ENCODE measurements at regions not wholly inside any gene's neighbourhood (a gene's known extent, or its start where the extent isn't known, plus 50 kb on each side); places are given as distances from the start of the nearest gene placed in this dataset.

DNA sequence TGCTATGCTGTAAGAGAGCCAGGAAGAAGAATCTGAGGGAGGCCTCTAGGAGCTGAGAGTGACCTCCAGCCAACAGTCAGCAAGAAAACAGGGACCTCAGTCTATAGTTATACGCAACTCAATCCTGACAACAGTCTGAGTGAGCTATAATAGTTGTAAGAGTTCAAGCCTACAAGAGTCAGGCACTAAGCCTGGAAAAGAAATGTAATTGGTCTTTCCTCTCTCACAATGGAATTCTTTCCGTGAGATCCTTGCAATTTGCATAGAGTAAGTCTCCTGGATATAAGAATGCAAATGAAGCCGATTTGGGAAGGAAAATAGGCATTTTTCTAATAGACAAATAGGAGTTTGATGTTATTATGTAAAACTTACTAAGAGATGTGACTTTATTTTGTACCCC lies 1332.6 kb upstream of the CELF4 start:
- no peak for DNase-seq

- DNase-seq: no peak
These were observed 1330.0 kb upstream of the CELF4 start for GRCh38 chr18:38895560-38895959.

- no peak for DNase-seq
These were observed 1322.0 kb upstream of the CELF4 start for GRCh38 chr18:38887671-38888020.

DNA sequence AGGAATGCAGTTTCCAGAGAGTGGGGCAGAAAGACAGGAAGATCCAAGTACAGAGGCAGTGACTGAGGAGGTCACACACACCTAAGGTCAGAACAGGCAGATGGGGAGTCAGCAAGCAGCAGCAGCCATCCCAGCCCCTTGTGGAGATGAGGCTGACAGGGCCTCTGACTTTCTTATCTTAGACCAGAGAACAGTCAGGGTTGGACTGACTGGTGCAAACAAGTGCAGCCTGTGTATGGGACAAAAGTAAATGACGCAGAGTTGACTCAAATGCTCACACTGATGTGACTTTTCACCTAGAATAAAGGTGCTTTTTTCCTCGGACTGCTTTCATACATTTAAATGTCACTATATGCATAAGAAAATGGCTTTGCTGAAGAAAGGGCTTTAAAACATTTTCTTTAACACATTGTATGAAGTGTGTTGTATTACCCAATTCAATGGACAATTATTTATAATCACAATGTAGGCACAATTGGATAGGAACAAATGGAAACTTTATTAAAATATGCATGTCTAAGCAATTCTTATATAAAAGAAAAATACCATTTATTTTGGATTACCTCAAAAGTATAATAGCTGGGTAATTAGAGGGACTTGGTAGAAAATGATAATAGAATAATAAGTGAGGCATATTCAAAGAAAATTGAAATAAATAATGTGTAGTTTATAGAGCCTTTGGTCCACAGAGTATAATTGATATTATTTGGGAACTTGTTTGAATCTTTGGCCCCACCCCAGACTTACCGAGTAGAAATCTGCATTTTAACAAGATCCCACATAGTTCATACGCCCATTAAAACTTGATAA lies 1321.5 kb upstream of the CELF4 start:
- DNase-seq: no peak

- DNase-seq: no peak
These were observed 1320.6 kb upstream of the CELF4 start for GRCh38 chr18:38886235-38886634.

DNA sequence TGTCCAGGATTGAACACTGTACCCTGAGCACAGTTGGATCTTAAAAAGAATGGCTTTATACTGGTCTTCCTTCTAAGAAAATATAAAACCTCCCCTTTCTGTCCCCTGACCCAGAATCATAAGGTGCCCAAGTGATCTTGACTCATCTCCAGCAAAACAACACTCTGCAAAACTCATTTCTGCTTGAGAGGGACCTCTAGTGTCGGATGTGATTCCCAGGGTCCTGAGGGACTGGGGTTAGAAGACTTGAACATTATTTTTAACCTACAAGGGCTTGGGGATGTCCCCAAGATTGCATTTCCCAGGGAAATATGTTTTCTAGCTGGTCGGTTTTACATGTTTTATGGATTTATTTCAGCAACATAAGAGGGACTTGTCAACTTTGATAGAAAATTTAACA lies 1318.5 kb upstream of the CELF4 start:
- no peak for DNase-seq

GRCh38 chr18:38883111-38883510 lies 1317.5 kb upstream of the CELF4 start:
- DNase-seq: no peak

- DNase-seq: no peak
These were observed 1314.3 kb upstream of the CELF4 start for GRCh38 chr18:38879871-38880270.

DNA sequence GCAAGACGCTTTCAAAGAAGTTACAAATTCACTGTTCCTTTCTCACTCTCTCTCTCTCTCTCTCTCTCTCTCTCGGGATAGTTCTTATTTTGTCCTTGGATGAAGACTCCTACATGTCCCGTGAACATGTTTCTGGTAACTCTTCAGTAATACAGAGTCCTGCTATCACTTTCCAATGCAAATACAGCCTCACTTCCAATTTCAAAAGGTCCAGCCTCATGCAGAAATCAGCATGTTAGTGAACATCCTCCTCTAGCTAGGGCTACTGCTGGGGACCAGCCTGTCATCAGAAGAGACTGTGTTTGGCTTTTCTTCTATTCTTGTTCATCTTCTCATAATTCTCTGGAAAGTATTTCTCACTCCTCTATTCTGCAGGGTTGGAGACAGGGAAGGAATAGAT lies 1306.7 kb upstream of the CELF4 start:
- DNase-seq: no peak

GRCh38 chr18:38868757-38869156 lies 1303.2 kb upstream of the CELF4 start:
- no peak for DNase-seq

GRCh38 chr18:38867680-38868079 lies 1302.1 kb upstream of the CELF4 start:
- DNase-seq: no peak

- no peak for DNase-seq
These were observed 1285.9 kb upstream of the CELF4 start for GRCh38 chr18:38851526-38851925.

DNA sequence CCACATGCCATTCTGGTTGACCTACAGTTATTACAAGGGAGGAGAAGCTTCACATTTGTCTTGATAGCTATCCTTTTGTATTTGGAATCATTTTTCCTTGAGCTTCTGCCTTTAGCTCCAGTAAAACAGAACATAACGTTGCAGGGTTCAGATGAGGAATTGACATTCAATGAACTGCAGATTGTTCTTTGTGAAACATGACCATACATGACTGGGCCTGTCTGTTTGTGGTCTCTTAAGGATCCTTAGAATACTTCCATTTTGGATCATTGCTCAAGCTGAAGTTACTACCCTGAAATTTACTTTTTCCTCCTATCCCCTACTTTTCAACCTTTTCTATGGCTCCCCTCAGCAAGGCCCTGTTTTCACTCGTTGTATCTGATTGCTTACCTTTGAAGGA lies 1281.7 kb upstream of the CELF4 start:
- DNase-seq: no peak

DNA sequence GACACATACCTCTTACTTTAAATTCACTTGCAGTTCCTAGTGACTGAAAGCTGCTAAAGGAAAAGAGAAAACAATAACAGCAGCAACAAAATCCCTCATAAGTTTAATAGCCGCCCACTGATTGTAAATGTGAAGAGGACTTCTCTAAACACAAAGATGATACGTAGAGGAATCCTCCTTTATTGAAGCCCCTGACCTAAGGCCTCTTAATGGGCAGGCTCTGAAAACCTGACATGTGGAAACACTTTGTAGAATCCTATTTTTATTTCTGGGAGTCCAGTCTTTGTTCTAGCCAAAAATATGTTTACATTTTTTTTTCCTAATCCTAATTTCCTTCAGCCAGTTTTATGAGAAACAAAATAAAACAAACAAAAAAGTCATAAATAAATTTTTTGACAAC lies 1277.7 kb upstream of the CELF4 start:
- DNase-seq: no peak

DNA sequence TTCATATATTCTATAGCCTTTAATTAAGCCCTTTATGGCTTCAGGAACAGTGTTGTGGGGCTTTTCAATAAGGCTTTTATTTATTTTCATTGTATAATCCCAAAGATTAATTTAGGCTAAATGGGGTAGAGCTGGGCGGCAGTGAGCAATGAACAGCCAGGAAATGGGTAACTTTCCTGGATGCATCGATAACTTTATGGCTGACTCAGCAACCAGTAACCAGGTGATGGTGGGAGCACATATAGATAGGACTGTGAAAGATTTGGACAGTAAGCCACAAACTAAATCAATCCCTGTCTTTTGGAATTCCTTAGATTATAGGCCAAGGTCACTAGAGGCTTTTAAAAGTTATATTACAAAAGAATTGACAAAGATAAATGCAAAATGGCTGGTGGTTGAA lies 1260.6 kb upstream of the CELF4 start:
- DNase-seq: no peak

DNA sequence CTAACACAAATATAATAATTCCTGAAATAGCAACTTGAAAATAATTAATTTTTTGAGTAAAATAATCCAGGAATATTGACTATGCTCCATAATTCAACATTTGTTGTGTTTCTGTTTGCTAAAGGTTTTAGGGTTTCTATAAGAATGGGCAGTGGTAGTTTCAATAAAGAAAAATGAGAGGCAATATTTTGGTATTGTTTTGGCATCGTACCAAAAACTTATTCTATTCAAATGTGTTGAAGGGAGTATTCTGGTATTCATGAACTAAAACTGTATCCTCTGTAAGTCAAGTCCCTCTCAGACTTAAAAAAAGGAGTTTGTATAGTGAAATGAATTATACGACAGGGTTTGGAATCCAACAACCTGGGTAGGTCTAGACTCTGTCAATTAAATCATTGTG lies 1245.6 kb upstream of the CELF4 start:
- no peak for DNase-seq

DNA sequence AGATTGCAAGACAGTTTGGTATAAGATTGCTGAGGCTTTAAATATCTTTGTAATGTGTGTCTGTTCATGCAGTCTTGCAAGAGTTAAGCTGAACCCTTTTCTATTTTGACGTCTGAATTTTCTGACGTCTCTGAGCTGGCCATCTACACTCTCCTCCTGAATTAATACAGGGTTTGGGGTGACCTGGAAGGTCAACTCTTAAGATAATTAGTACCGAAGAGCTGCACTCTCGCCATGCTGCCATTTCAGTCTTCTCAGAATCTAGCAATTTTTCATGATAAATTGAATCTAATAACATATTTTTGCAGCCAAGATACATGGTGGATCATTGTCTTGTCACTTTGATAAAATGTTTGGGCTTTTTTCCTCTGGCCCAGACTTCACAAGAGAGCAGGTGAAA lies 1245.2 kb upstream of the CELF4 start:
- DNase-seq: no peak

DNA sequence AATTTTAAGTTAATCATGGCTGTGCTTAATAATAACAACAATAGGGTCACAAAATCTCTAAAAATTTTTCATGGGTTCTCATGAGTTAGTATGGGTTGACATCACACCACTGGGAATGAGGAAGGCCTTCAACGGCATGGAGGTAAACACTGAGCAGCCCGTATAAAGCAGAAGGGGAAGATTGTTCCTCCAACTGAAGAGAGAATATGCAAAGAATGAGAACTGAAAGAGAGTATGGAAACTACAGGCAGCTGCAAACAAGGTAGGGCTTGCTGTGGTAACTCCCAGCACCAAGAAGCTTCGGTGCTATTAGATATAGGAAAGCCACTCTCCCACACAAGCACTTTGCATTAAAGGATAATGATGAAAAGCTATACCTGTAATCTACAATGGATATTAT lies 1242.3 kb upstream of the CELF4 start:
- no peak for DNase-seq

DNA sequence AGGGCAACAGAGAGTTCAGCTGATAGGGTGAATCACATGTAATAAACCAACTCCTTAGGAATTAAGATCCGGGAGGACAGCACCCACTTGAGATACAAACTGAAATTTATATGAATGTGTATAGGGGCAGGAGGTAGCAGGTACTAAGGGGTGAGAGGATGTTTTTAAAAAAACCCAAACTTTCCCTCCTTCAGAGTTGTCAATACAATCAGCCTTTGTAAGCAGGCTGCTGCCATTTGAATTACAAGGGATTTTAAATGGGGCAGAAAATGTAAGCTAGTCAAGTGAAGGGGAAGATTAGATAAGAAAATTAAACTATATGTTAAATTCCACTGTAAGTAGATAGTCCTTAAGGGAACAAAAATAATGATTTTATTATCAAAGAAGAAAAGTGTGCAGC lies 1239.7 kb upstream of the CELF4 start:
- no peak for DNase-seq

- DNase-seq: no peak
These were observed 1236.0 kb upstream of the CELF4 start for GRCh38 chr18:38801640-38802039.

GRCh38 chr18:38796762-38797161 lies 1231.2 kb upstream of the CELF4 start:
- no peak for DNase-seq

- DNase-seq: no peak
These were observed 1227.1 kb upstream of the CELF4 start for GRCh38 chr18:38792731-38793130.

DNA sequence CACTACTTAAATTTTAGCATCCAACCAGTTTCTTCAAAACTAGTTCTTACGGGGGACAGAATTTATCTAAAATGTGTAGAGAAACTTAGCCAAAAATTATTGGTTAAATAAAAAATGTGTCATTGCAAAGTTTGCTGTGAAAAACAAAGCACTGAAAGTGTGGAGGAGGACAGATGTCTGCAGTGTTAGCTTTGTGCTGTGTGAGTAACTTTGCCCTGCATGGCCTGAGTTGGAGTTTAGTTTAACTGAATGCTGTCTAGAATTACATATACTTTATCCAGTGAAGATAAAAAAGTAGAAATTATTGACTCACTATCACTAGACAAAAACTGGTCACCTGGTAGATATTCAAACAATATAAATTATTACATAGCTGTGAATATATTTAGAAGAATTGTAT lies 1225.2 kb upstream of the CELF4 start:
- peak in 1 of 56 donors; percentile 2 for DNase-seq

DNA sequence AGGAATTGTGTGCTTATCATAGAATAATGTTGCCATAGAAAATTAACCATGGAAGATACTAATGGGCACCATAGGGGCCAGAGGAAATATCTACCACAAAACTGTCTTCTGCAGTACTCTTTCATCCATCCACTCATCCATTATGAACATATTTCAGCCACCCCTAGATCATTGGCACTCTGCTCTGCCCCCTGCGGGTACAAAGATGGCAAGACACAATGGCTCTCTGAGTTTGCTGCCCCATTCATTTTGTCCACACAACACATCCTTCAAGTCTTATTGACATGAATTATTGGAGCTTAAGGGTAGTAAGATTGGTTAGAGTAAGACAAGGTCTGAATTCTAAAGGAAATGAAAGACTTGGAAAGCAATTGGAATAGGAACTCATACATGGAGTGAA lies 1224.7 kb upstream of the CELF4 start:
- no peak for DNase-seq
